ENCODE measurements at regions not wholly inside any gene's neighbourhood (a gene's known extent, or its start where the extent isn't known, plus 50 kb on each side); places are given as distances from the start of the nearest gene placed in this dataset.
"Not testable (repeated sequence)": the region's sequence is repeated elsewhere in the genome, so short reads cannot be mapped to it uniquely, and the experiment has no call there.

- DNase-seq = not testable (repeated sequence)
These were observed 84.3 kb downstream of the IRS2 start for GRCh38 chr13:109702030-109702597.

GRCh38 chr13:109700176-109700575 lies 86.2 kb downstream of the IRS2 start:
- DNase-seq = peak; percentile 62

GRCh38 chr13:109699628-109700071 lies 86.7 kb downstream of the IRS2 start:
- DNase-seq = no peak

GRCh38 chr13:109698779-109699178 lies 87.6 kb downstream of the IRS2 start:
- DNase-seq = no peak

GRCh38 chr13:109697936-109698335 lies 88.4 kb downstream of the IRS2 start:
- no peak for DNase-seq

GRCh38 chr13:109695402-109696190 lies 90.8 kb downstream of the IRS2 start:
- DNase-seq = no peak

GRCh38 chr13:109694972-109695371 lies 91.4 kb downstream of the IRS2 start:
- DNase-seq = no peak

GRCh38 chr13:109693213-109693612 lies 93.2 kb downstream of the IRS2 start:
- no peak for DNase-seq

GRCh38 chr13:109691689-109692088 lies 94.7 kb downstream of the IRS2 start:
- DNase-seq = no peak

GRCh38 chr13:109687559-109688448 lies 98.6 kb downstream of the IRS2 start:
- no peak for DNase-seq

GRCh38 chr13:109685203-109685602 lies 101.2 kb downstream of the IRS2 start:
- DNase-seq = no peak

GRCh38 chr13:109684824-109685202 lies 101.6 kb downstream of the IRS2 start:
- no peak for DNase-seq

GRCh38 chr13:109684084-109684823 lies 102.1 kb downstream of the IRS2 start:
- no peak for DNase-seq

- DNase-seq = no peak
These were observed 103.7 kb downstream of the IRS2 start for GRCh38 chr13:109682534-109683244.

GRCh38 chr13:109680930-109681329 lies 105.5 kb downstream of the IRS2 start:
- no peak for DNase-seq

GRCh38 chr13:109680288-109680687 lies 106.1 kb downstream of the IRS2 start:
- no peak for DNase-seq

- no peak for DNase-seq
These were observed 107.9 kb downstream of the IRS2 start for GRCh38 chr13:109678459-109678858.

GRCh38 chr13:109677206-109677605 lies 109.2 kb downstream of the IRS2 start:
- no peak for DNase-seq

- DNase-seq = no peak
These were observed 112.9 kb downstream of the IRS2 start for GRCh38 chr13:109673477-109673876.

GRCh38 chr13:109672545-109672944 lies 113.8 kb downstream of the IRS2 start:
- DNase-seq = no peak

GRCh38 chr13:109671919-109672318 lies 114.5 kb downstream of the IRS2 start:
- no peak for DNase-seq

- DNase-seq = no peak
These were observed 115.6 kb downstream of the IRS2 start for GRCh38 chr13:109670776-109671175.

Data from NCI-H2081 treated with DMSO at 0.1 percent for 48 hours (cell line).